Activated CD4-positive, alpha-beta memory T cell treated with anti-CD3 and anti-CD28 coated beads, Interleukin-2, amount 10 ng/mL, durations not matched to agents 7 days and 5 days (primary cell): ENCODE measurements at regions not wholly inside any gene's neighbourhood (a gene's known extent, or its start where the extent isn't known, plus 50 kb on each side); places are given as distances from the start of the nearest gene placed in this dataset.

ENCODE experiments used
- CTCF ChIA-PET: fragments of 350-600 bp; sonication (Branson Sonifier 250); formaldehyde crosslinking; loops from one replicate; lab custom pipeline; 2021; ENCODE audit warnings: antibody characterized with exemption, inconsistent platforms; lab: Charles Lee
- POLR2A ChIA-PET: fragments of 350-600 bp; sonication (Branson Sonifier 250); formaldehyde crosslinking; loops from one replicate; lab custom pipeline; 2021; ENCODE audit warnings: antibody characterized with exemption; lab: Charles Lee
- DNase-seq: peaks from one replicate; pipeline ENCODE4 v3.0.0-alpha.2; 2020
- H3K27ac Mint-ChIP-seq: one replicate; pipeline ENCODE4 v1.8.0; 2021; ENCODE audit warnings: mild to moderate bottlenecking, mixed read lengths
- H3K27me3 Mint-ChIP-seq: one replicate; pipeline ENCODE4 v1.8.0; 2021; ENCODE audit warnings: mixed read lengths
- H3K36me3 Mint-ChIP-seq: one replicate; pipeline ENCODE4 v1.8.0; 2021; ENCODE audit warnings: low read depth, mixed read lengths
- H3K4me1 Mint-ChIP-seq: one replicate; pipeline ENCODE4 v1.8.0; 2021; ENCODE audit warnings: mixed read lengths
- H3K4me3 Mint-ChIP-seq: one replicate; pipeline ENCODE4 v1.8.0; 2021; ENCODE audit warnings: mild to moderate bottlenecking, mixed read lengths
- H3K9me3 Mint-ChIP-seq: one replicate; pipeline ENCODE4 v1.8.0; 2021; ENCODE audit warnings: mixed read lengths

DNA sequence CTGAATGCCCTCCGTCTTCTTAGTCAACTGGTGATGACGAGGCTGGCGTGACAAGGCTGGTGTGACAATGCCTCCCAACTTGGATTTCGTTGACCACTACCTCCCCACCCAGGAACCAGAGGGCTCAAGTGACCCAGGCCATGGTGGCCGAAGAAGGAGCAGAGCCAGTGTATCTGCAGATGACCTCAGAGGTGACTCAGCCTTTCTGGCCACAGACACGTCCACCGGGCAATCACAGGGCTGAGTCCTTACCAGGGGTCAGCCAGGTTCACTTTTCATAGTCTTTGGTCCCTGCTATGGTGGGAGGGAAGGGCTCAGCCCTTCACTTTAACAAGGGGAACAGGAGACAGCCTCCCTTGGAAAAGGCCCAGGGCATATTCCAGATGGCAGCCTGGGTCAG is 116.3 kb downstream of the MAF start:
- Mint-ChIP-seq H3K9me3 (no peaks in the 10 kb centered on the region), H3K27ac (no peak overlapping the region), H3K4me1 (peaks cover 2% of the 10 kb centered on the region), H3K27me3 (peaks cover 12% of the 10 kb centered on the region), H3K36me3 (no peaks in the 10 kb centered on the region), H3K4me3 (no peak overlapping the region)
- CTCF ChIA-PET: no interaction called here
- DNase-seq: no peak
- POLR2A ChIA-PET: no interaction called here

DNA sequence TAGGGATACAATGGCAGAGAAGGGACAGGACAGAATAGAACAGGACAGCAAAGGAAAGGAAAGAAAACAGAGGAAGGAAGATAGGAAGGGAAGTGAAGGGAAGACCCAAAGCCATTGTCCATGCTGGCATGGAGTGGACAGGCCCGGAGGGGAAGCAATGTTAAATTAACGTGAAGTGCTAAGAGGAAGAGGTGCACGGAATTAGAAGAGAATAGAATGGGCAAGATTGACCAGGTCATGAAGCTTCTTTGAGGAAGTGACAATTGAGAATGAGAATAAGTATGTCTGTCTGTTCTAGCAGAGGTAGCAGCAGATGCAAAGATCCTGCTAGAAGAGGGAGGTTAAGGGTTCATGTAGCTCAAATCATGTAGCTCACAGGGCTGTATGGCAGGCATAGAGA is 117.2 kb downstream of the MAF start:
- no peaks in the 10 kb centered on the region for H3K9me3 Mint-ChIP-seq
- H3K27me3 Mint-ChIP-seq: peaks cover 8% of the 10 kb centered on the region
- no peak for DNase-seq
- H3K4me3 Mint-ChIP-seq: no peak overlapping the region
- ChIA-PET CTCF (no interaction called here), POLR2A (no interaction called here)
- peaks cover 2% of the 10 kb centered on the region for H3K4me1 Mint-ChIP-seq
- H3K27ac Mint-ChIP-seq: no peak overlapping the region
- no peaks in the 10 kb centered on the region for H3K36me3 Mint-ChIP-seq

DNA sequence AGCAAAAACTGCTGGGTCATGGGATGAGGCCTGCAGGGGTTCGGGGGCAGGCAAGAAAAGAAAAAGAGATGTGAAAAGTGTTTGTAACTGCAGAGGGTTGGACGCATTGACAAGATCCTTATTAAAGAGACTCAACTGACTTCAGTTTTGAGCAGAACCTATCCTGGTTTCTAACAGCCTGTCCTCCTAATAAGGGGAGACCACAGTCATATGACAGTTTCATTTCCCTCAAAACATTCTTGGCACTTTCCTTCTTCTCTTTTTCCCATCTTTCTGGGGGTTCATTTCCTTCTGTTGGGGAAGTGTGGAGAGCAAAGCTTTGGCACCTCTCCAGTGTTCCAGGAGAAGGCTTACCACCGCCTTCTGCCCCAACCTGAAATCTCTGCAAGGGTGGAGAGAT is 118.5 kb downstream of the MAF start:
- Mint-ChIP-seq H3K27me3 (peaks cover 8% of the 10 kb centered on the region), H3K36me3 (no peaks in the 10 kb centered on the region), H3K4me3 (no peak overlapping the region), H3K27ac (no peak overlapping the region), H3K4me1 (peaks cover 2% of the 10 kb centered on the region), H3K9me3 (no peaks in the 10 kb centered on the region)
- ChIA-PET CTCF (no interaction called here), POLR2A (no interaction called here)
- no peak for DNase-seq

DNA sequence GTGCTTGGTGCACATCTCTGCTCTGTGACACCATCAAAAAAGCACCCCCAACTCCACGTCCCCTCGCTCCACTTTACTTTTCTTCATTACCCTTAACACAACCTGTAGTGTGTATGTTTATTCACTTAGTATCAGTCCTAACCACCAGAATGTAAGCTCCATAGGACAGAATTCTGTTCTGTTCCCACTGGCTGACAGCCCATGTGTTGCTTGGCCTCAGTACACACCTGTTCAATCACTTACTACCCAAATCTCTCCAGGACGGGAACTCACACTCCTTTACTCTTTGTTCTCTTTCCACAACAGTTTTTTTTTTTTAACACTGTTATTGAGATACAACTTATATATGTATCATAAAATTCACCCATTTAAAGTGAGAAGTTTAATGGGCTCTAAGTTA is 119.6 kb downstream of the MAF start:
- Mint-ChIP-seq H3K9me3 (no peaks in the 10 kb centered on the region), H3K27ac (no peak overlapping the region), H3K27me3 (peaks cover 8% of the 10 kb centered on the region), H3K4me3 (no peak overlapping the region), H3K4me1 (peaks cover 2% of the 10 kb centered on the region), H3K36me3 (no peaks in the 10 kb centered on the region)
- ChIA-PET POLR2A (no interaction called here), CTCF (no interaction called here)
- no peak for DNase-seq

DNA sequence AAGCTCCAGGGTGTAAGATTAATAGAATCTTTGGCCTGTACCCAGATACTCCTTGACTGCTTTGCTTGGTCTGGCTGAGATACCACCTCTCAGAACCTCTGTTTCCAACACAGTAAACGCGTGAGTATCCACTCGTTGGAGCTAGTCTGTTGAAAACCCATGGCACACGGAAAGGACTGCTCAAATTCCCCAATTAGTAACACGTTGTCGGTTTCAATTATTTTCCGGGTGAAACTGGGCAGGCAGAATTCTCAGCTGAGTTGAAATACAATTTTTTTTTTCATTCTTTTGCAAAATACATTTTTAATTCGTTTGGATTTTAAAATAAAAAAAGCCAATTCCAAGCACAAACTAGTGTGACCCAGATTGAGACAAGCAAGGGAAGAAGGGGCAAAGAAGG is 120.5 kb downstream of the MAF start:
- Mint-ChIP-seq H3K4me1 (peaks cover 2% of the 10 kb centered on the region), H3K27me3 (peaks cover 8% of the 10 kb centered on the region), H3K9me3 (no peaks in the 10 kb centered on the region), H3K36me3 (no peaks in the 10 kb centered on the region), H3K4me3 (no peak overlapping the region), H3K27ac (no peak overlapping the region)
- ChIA-PET POLR2A (no interaction called here), CTCF (no interaction called here)
- no peak for DNase-seq

DNA sequence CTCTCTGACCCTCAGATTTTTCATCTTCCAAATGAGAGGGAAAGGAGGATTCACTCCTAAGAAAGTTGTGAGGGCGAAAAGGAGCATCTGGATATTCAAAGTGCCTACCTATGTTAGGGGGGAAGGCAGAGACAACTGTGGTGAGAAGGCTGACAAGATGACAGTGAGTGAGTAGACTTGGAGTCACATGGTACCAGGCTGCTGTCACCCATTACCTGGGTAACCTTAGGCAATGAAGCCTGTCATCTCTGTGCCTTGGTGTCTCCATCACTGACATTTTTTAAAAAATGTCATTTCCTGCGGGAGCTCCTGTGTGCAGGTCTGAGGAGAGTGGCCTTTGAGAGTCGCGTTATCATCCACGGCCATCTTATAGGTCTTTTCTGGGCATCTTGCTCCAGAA is 124.0 kb downstream of the MAF start:
- H3K27me3 Mint-ChIP-seq: peaks cover 8% of the 10 kb centered on the region
- H3K36me3 Mint-ChIP-seq: no peaks in the 10 kb centered on the region
- H3K27ac Mint-ChIP-seq: no peak overlapping the region
- ChIA-PET CTCF (no interaction called here), POLR2A (no interaction called here)
- peaks cover 4% of the 10 kb centered on the region for H3K4me1 Mint-ChIP-seq
- DNase-seq: no peak
- no peak overlapping the region for H3K4me3 Mint-ChIP-seq
- no peaks in the 10 kb centered on the region for H3K9me3 Mint-ChIP-seq

DNA sequence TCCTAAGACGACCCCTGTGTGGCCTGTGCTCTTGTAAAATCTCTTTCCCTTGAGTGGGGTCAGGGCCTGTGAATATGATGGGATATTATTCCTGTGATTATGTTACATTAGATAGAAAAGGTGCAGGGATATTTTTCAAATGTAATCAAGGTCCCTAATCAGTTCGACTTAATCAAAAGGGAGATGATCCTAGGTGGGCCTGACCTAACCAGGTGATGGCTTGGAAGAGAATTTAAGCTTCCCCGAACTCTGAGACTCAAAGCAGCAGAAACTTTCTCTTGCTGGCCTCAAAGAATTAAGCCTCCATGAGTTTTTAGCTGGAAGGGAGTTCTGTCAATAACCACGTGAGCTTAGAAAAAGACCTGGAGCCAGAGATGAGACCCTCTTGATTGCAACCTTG is 124.7 kb downstream of the MAF start:
- Mint-ChIP-seq H3K27me3 (peaks cover 4% of the 10 kb centered on the region), H3K27ac (no peak overlapping the region), H3K4me1 (peaks cover 2% of the 10 kb centered on the region), H3K9me3 (no peaks in the 10 kb centered on the region), H3K36me3 (no peaks in the 10 kb centered on the region), H3K4me3 (no peak overlapping the region)
- ChIA-PET CTCF (no interaction called here), POLR2A (no interaction called here)
- no peak for DNase-seq

DNA sequence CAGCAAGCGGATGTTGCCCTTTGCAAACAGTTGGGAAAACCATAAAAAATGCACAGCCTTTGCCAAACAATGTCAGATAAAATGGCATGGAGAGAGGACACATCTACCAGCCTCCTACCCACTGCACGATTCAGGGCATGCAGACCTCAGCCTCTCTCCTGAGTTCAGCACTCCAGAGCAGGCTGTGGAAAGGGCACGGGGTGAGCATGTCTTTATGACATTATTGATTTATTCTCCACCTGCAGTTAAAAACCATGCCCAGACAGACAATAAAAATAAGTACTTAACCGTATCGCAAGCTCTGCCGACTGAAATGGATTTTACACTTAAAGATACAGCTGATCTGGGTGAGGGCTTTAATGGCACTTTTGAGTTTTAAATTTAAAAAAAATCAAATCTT is 127.1 kb downstream of the MAF start:
- peaks cover 4% of the 10 kb centered on the region for H3K27me3 Mint-ChIP-seq
- no peak for DNase-seq
- POLR2A ChIA-PET: no interaction called here
- CTCF ChIA-PET: no interaction called here
- no peaks in the 10 kb centered on the region for H3K9me3 Mint-ChIP-seq
- no peak overlapping the region for H3K4me3 Mint-ChIP-seq
- H3K4me1 Mint-ChIP-seq: peaks cover 2% of the 10 kb centered on the region
- H3K36me3 Mint-ChIP-seq: no peaks in the 10 kb centered on the region
- no peak overlapping the region for H3K27ac Mint-ChIP-seq

DNA sequence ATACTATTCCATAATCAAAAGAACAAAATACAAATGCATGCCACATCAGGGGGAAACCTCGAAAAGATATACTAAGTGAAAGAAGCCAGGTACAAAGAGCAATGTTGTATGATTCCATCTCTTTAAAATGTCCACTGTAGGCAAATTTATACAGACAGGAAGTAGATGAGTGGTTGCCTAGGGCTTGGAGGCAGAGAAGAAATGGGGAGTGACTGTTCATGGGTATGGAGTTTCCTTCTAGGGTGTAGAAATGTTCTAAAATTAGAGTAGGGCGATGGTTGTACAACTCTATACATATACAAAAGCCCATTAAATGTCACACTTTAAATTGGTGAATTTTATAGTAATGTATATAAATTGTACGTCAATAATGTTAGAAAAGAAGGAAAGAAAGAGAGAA is 128.1 kb downstream of the MAF start:
- Mint-ChIP-seq H3K27ac (no peak overlapping the region), H3K36me3 (no peaks in the 10 kb centered on the region), H3K27me3 (peaks cover 4% of the 10 kb centered on the region), H3K4me1 (peaks cover 2% of the 10 kb centered on the region), H3K9me3 (no peaks in the 10 kb centered on the region), H3K4me3 (no peak overlapping the region)
- ChIA-PET POLR2A (no interaction called here), CTCF (no interaction called here)
- no peak for DNase-seq

DNA sequence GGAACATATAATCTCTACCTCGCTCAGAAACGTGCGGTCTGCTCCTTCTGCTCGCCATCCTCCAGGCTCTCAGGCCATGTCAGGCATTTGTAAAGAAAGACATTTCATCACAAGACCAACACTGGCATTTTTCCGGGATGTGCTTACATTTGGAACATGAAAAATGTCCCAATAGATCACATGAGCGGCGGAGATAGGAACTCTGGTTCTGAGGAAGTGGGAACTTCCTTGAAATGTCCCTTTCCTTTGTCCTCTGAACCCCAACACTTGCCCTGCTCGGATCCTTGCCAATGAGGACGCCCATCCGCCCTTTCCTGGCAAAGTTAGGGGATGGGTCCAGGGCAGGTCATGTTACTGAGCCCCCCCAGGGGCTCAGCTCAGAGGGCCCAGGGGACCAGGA is 130.5 kb downstream of the MAF start:
- Mint-ChIP-seq H3K36me3 (no peaks in the 10 kb centered on the region), H3K27ac (no peak overlapping the region), H3K4me3 (no peak overlapping the region), H3K9me3 (no peaks in the 10 kb centered on the region), H3K27me3 (peaks cover 4% of the 10 kb centered on the region), H3K4me1 (peaks cover 2% of the 10 kb centered on the region)
- ChIA-PET POLR2A (no interaction called here), CTCF (no interaction called here)
- DNase-seq: no peak

DNA sequence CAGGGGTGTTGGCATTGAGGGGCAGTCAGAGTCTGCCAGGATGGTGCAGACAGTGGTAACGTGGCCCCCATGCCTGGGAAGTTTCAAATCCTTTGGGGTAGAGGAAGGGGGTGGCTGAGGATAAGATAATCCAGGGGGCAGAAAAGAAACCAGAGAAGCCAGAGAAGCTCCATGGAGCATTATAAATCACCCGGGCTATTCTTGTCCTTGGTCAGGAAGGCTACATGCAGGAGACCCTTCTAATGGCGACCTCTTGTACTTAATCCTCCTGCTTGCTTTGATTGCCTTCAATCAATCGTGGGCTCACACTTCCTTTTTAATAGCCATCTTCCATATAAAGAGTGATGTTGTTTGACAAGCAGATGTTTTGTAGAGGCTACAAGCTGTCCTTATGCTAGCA is 131.9 kb downstream of the MAF start:
- POLR2A ChIA-PET: no interaction called here
- no peak overlapping the region for H3K27ac Mint-ChIP-seq
- H3K4me3 Mint-ChIP-seq: no peak overlapping the region
- no peak for DNase-seq
- H3K36me3 Mint-ChIP-seq: no peaks in the 10 kb centered on the region
- peaks cover 2% of the 10 kb centered on the region for H3K4me1 Mint-ChIP-seq
- no peaks in the 10 kb centered on the region for H3K27me3 Mint-ChIP-seq
- no peaks in the 10 kb centered on the region for H3K9me3 Mint-ChIP-seq
- CTCF ChIA-PET: no interaction called here

DNA sequence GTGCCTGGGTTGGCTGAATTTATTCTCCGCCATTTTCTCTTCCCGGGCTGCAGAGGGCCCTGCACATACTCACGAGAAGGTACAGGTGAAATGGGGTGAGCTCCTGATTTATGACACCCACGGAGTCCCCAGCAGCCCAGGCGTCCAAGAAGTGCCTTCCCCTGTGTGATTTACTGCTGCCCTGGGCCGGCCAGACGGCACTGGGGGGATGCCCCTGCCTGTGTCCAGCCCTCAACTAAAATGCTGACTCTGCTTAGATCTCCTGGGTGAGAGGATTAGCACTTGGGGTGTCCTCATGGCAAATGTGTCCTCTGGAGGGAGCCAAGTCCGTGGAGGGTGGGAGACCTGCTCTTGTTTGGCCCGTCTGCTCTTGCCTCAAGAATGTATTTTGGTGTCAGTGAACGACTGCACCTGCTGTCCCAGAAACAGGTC is 132.4 kb downstream of the MAF start:
- Mint-ChIP-seq H3K27ac (no peak overlapping the region), H3K36me3 (no peaks in the 10 kb centered on the region)
- CTCF ChIA-PET: no interaction called here

DNA sequence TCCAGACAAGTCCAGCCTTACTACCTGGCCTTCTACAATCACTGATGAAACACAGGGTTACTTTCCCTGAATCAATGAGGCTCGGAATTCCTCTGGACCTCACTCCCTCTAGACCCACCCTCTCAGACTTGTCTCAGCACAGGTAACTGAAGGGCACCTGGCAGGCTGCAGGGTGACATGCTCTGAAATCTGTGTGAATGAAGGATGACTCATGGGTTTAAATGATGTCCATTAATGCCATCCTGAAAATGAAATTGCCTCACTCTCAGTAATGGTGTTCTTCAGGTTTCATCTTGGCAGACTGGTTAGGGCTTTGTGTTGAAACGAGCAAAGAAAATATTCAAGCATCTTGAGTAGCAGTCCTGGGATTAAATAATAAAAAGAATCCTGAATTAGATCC is 134.4 kb downstream of the MAF start:
- DNase-seq: no peak
- ChIA-PET POLR2A (no interaction called here), CTCF (no interaction called here)
- Mint-ChIP-seq H3K4me1 (no peaks in the 10 kb centered on the region), H3K9me3 (peaks cover 3% of the 10 kb centered on the region), H3K27ac (no peak overlapping the region), H3K36me3 (no peaks in the 10 kb centered on the region), H3K27me3 (no peaks in the 10 kb centered on the region), H3K4me3 (no peak overlapping the region)

More for the DNA sequence above, 132.4 kb downstream of the MAF start:
- peaks cover 2% of the 10 kb centered on the region for H3K4me1 Mint-ChIP-seq
- no peak overlapping the region for H3K4me3 Mint-ChIP-seq
- no peak for DNase-seq
- H3K9me3 Mint-ChIP-seq: no peaks in the 10 kb centered on the region
- POLR2A ChIA-PET: no interaction called here
- H3K27me3 Mint-ChIP-seq: no peaks in the 10 kb centered on the region

DNA sequence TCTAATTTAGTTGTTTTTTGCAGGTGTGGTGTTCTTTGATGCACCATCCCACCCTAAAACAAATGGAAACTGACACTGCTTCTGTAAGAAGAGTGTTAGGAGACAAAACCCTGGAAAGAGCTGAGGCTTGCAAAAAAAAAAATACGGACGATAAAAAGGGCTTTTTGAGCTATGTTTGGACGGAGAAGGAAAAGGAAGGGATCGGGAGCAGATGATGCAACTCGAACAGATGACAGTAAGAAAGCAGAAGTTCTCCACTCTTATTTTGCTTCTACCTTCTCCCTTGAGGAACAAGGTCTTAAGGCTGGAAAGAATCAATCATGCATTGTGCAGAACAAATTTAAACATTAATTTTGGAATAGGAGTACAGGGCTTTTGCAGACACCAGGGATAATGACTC is 136.7 kb downstream of the MAF start:
- no peaks in the 10 kb centered on the region for H3K27me3 Mint-ChIP-seq
- POLR2A ChIA-PET: interaction anchor here (1.0 kb wide), 1 partner anchor 12 kb away, joined by 3 read pairs; no protein-coding TSS in a partner anchor
- H3K4me3 Mint-ChIP-seq: no peak overlapping the region
- DNase-seq: no peak
- H3K4me1 Mint-ChIP-seq: no peaks in the 10 kb centered on the region
- H3K9me3 Mint-ChIP-seq: peaks cover 5% of the 10 kb centered on the region
- H3K36me3 Mint-ChIP-seq: no peaks in the 10 kb centered on the region
- no peak overlapping the region for H3K27ac Mint-ChIP-seq
- CTCF ChIA-PET: no interaction called here

DNA sequence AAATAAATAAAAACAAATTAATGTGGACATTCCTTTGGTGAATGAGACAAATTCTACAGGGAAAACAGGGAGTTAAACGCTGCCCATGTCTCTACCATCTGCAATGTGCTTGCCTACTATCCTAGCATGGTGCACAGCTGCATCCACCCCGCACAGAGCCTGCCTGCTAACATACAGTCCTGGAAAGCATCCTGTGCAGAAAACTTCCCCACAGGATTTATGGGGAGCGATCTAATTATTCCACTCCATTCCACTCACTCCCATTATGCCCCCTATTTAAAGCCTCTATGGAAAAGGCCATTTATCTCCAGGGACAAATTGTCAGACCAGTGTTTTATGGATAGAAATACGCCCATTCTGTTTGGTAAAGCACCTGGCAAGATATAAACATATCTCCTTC is 144.5 kb downstream of the MAF start:
- Mint-ChIP-seq H3K27me3 (no peaks in the 10 kb centered on the region), H3K27ac (no peak overlapping the region), H3K4me3 (no peak overlapping the region), H3K36me3 (no peaks in the 10 kb centered on the region), H3K4me1 (peaks cover 16% of the 10 kb centered on the region), H3K9me3 (peaks cover 2% of the 10 kb centered on the region)
- POLR2A ChIA-PET: no interaction called here
- DNase-seq: no peak
- CTCF ChIA-PET: no interaction called here
